ENCODE measurements at regions not wholly inside any gene's neighbourhood (a gene's known extent, or its start where the extent isn't known, plus 50 kb on each side); places are given as distances from the start of the nearest gene placed in this dataset.
A peak's percentile ranks its signal among the peaks of the same experiment; 100 is the strongest.

DNA sequence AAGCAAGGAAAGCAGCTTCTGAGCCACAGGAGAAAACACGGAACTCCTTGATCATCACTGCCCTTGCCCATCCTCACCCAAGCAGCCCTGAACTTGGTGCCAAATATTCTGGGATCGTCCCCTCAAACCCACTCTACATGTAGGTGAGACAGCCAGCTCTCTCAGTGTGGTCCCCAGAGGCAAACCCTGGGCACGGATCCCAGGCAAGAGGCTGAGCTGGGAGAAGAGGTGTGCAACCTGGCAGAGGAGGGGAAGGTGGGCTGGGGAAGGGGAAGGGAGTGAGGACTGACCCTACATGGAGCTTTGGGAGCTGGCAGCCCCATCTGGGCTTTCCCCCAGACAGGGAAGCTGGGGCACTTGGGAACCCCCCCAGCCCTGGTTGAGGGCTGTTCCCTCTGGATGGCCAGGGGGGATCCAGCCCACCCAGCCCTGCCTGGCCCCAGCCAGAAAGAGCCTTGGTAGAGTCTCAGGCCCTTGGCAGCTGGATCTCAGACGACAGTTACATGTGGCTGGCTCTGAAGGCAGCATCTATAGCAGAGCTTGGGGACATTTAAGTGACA lies 186.2 kb upstream of the CST7 start:
- no peak for DNase-seq (ENCODE audit: low read depth)

DNA sequence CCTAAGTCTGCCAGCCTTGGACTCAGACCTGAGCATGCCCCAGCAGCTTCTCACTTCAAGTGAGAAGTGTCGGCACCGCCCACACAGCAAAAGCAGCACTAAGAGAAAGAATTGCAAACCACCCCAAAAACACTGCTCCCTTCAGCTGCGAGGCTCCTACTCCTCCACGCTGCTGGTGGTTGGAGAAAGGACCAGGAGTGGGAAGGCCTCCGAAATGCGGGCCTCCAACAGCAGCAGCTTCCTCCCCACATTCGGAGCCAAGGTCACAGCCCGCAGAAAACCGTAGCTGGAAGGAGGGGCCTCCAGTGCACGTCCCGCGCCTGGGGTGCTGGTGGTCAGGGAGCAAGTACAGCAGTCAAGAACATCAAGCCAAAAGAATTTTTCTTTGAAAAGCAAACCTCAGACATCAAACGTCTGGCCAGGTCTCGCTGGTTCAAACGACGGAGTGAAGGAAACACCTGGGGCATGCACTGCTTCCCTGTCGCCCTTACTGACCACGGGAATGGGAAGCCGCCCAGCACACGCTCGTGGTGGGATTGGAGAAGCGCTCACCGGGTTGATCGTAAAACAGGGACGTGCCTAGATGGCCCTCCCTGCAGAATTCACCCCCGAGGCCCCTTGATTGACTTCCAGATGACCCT lies 185.6 kb upstream of the CST7 start:
- no peak for DNase-seq (ENCODE audit: low read depth)

DNA sequence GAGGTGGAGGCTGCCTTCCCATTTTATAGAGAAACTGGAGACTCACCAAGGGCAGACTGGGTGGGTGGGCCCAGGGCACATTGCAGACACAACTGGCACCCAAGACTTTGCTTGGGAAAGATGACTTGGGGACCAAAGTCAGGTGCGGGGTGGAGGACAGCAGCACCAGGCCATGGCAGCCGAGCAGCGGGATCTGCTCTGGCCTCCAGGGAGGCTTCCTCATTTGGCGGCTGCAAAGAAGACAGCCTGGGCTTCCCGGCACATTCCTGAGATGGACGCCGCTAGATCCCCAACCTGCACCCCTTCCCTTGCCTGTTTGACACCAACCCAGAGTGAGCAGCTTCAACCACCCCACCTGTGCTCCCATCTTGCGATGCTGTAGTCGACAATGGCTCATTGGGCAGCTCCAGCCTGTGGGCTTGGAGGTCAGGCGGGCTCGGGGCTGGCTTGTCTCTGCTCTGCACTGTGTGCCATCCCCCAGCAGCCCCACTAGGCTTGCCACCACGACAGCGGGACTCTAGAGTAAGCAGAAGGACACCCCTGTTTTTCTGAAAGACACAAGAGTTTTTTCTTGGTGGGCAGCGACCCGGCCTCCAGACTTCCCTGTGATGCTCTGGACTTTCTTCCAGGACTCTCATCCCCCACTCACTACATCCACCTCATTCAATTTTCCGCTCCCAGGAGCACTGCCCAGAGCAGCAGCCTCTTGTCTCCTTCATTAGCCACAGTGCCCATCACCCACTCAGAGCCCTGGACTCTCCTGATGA lies 184.9 kb upstream of the CST7 start:
- DNase-seq (ENCODE audit: low read depth), result no peak

DNA sequence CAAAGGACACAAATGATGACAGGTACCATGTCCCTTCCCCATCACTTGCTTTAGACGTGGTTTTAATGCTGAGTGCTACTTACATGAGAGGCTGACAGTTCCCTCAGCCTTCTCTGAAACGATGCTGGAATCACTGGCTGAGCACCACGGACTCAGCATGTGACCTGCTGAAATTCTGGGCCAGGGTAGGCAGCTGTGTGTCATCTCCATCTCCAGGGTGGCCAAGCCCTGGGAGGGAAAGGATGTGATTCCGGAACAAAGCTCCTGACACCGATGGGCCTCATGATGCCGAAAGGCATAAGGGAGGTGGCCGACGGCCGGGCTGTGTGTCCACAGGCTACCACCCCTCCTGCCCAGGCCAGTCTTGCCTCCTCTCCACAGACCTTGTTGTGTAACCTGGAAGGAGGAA lies 184.3 kb upstream of the CST7 start:
- DNase-seq (ENCODE audit: low read depth), result no peak

DNA sequence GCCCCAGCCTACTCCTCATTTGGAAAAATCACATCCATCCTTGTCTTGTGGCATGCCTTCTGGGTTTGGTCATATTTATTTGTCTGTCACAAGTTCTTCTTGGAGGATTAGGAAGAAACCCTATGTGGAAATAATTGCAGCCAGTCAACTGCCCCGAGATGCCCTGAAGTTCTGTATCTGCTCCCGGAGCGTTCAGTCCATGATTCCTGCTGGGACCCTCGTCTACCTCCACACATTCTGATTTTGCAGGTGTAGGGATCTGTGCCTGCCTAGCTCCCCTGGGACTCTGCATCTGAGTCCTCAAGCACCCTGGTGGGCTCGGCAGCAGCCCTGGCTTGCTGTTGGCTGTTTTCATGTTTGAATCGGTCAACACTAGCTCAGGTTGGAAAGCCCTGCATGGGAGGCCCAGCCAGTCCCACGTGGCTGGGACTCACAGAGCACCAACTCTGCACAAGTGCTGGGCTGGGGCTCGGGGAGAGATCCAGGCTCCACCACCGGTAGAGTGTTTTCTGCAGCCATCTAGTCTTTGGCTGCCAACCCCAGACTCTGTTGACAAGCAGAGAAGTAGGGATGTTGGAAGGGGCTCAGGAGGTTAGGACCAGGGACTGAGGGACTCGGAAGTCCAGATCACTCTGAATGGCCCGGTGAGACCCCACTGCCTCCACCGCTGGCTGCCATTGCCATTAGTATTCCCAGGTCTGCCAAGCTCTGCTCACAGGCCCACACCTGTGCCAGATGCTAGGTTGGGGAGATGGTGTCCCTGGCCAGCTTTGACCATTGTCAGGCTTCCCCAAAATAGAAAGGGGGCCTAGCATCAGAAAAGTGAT lies 183.5 kb upstream of the CST7 start:
- DNase-seq (ENCODE audit: low read depth), result no peak

DNA sequence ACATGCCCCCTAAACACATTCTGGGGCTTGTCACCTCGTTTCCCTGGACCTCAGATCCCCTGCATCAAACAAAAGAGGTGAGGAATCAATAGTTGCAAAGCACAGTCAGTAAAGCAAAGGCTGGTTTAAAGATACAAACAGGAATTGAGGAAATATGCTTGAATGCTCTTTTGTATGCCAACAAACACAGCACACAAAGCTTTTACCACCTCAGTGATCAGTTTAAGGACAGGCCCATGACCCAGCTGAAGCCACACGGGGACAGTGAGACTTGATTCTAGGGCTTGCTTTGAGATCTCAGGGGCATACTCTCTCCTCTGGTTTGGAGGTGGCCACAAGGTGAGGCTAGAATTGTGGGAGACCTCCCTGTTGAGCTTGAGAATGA lies 182.9 kb upstream of the CST7 start:
- no peak for DNase-seq (ENCODE audit: low read depth)

DNA sequence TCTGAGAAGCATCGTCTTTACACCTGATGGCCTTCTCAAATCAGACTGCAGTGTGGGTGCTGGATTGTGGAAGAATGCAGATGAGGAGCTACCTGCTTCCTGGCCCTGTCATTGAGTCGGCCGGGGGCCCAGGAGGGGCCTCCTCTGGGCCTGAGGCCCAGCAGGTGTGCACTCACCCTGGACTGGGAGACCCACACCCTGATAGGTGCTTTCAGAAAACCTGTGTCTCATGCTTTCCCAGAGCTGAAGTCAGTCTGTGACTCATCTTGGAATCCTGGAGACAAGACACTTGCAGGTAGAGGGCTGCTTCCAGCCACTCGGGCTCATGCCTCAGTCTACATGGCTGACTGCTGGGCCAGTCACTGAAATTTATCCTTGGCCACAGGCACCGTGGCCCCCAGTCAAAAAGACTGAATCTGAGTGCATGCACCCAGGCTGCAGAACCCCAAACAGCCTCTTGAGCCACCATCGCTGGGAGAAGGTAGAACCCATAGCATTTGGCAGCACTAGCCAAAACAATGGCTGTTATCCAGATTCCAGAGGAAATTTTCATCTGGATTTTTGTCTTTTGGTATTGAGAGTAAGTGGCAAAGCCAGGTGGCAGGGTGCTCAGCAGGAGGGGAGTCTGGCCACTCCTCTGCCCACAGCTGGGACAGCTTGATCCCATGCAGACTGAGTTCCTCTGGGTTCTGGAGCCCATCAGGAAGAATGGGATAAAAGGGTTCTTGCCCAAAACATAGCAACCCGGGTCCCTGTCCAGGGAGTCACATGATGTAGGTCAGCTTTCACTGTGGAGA lies 182.0 kb upstream of the CST7 start:
- no peak for DNase-seq (ENCODE audit: low read depth)

DNA sequence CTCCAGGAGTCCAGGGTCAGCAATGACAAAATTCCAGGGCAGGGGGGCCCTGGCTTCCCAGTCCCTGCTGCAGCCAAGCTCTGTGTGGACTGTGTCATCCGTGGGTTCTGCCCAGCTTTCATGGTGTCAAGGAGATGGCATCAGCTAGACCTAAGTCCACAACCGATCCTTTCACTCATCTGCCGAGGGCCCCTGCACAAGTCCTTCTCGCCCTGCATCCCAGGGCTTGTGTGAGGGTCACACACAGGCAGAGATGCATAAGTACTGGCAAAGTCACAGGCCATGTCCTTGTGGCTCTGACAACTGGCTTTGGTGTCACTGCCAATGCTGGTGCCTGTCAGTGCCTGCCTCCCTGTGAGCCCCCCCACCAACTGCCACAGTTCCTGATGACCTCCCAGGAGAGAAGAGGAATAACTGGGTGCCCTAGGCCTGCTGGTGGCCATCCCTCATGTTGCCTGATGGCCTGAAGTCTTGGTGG lies 181.4 kb upstream of the CST7 start:
- DNase-seq (ENCODE audit: low read depth), result no peak

DNA sequence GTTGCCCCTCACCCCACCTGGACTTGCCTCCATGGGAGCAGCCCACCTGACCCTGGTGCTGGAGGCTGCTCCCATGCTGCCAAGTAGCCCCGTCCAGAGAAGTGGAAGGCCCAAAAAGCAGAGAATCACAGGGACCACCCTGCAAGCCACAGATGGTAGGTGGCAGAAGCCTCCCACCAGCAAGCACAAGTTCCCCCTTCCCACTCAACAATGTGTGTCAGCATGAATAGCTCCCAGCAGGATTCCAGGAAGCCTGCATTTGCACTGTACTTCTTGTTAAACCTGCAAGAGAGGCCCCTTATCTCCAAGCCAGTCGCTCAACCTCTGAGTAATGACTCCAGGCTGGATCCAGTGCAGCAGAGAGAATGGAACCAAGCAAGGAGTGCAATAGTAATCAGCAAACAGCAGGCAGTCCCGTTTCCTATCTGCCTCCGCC lies 180.8 kb upstream of the CST7 start:
- DNase-seq (ENCODE audit: low read depth), result no peak

DNA sequence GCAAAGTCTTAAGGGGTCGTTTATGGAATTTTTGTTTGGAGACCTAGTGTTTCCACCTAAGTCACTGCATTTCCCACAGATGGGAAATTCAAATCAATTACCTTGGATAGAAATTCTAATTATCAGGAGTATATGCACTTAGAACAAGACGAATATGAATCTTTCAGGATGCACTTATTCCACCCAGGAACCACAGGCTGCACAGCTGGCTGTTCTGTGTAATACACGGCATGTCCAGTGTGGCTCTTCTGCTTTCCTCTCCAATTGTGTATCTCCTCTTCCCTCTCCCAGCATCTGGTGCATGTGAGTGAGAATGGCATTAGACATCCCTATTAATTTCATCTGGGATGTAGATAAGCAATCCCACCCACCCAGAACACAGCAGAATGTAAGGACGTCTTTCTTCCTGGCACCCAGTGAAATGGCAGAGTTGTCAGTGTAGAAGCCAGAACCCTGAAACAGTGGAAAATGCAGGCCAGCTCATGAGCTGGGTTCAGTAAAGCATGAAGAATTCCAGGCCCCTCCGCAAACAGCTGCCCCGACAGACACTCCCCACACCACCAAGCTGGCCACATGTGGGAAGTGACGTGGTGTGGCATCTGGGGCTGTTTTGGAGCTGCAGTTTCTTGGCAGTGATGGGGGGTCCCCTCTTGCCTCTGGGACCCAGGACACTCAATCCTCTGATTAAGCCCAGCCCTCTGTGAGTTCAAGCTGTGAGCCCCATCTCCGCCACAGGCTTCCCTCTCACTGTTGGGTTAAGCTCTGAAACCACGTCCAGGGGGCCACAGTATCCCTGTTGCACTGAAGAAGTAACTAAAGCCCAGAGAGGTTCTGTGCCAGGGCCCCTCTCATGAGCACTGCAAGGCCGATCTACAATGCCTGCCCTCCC lies 180.1 kb upstream of the CST7 start:
- no peak for DNase-seq (ENCODE audit: low read depth)

DNA sequence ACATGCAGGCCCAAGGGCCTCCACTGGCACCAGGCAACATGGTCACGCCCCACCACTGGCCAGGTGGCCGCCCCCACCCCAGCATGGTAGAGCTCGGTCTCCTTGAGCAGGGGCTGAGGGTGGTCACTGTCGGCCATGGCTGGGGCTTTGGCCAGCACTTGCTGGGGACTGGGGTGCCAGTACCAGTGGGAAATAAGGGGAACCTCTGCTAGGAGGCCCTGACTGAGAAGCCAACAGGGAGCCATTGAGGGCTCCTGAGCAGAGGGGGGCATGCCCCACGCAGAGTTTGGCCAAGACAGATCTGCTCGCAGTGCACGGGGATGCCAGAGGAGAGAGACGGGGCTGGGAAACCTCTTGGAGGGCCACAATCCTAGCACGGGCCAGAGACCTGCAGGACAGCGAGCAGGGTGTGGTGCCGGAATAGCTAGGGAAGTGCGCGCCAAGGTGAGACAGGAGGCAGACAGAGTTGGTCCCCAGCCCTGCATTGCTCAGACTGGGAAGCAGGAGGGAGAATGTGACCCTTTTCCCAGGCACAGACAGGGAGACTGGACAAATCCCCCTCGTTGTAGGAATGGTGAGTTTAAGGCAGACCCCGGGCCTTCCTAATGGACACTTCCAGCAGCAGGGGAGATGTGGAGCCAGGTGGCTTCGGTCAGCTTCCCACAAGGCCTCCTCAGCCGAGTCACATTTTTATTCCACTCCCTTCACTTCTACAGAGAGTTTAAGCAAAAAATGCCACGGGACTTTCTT lies 179.0 kb upstream of the CST7 start:
- no peak for DNase-seq (ENCODE audit: low read depth)

DNA sequence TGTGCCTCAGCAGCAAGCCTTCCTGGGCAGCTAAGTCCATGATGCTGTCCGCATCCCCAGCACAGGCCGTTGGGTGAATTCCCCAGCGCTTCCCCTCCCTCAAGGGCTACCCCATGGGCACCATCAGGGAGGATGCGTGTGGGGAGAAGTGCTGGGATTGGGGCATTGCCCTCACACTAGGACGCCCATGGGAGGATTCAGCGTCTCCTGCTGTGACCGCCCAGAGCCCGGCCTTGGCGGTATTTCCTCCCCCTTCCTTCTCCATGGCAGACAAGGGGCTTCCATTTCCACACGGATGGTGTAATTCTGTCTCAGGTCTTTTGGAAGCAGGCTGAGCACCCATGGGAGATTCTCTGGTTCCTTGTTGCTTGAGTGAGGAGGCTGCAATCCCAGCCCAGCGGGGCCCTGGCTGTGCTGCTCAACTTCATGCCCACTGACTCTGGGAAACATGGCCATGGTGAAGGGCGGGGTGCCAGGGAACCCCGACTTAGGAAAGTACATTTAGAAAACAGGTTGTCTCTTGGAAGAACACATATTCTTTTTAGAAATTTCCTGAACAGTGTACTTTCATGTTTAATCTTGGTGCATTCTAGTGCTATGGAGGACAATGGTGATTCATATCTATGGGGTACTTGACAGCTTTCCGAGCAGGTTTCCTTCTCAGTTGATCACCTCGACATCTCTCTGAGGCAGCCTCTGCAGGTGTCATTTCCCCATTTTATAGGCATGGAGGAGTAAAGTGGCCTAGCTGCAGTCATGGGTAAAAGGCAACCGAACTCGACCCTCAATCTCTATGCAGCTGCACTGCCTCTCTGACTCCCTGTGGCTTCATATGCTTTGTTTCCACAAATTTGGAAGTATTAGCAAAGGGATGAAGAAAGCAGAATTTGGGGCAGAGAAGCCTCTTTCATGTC lies 178.2 kb upstream of the CST7 start:
- no peak for DNase-seq (ENCODE audit: low read depth)

DNA sequence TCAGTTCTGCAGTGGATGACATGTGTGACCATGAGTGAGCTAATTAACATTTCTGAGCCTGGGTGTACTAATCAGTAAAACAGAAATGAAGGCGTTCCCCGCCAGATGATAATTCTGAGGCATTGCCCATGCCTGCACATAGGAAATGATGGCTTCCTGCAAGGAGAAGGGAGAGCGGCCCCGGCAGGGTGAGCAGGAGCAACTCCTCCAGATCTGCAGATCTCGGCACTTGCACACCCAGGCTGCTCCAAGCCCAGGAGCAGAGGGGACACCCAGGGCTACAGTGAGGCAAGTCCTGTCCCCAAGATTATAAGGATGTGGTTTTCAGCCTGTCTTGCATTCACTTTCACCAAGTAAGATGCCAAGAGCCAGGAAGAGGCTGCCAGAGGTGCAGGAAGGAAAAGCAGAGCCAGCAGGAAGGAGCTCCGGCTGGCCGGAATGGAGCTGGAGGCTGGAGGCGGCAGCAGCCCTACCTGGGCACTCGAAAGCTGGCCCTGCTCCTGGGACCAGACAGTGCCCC lies 177.5 kb upstream of the CST7 start:
- no peak for DNase-seq (ENCODE audit: low read depth)

DNA sequence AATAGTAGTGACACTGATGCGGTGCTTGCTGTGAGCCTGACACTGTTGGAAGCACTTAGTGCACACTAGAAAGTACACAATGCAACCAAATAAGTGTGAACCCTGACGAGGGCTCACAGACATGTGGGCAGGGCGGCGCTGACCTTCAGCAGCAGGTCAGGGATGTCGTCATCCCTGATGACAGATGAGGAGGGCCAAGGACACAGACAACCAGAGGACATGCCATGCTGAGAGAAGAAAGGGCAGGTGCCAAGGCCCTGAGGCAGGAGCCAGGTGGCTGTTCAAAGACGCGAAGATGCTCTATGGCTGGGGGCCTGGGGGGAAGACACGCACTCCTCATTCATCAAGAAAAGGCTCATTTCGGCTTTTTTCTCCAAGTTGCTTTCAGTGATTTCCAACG lies 176.4 kb upstream of the CST7 start:
- DNase-seq (ENCODE audit: low read depth), result no peak

DNA sequence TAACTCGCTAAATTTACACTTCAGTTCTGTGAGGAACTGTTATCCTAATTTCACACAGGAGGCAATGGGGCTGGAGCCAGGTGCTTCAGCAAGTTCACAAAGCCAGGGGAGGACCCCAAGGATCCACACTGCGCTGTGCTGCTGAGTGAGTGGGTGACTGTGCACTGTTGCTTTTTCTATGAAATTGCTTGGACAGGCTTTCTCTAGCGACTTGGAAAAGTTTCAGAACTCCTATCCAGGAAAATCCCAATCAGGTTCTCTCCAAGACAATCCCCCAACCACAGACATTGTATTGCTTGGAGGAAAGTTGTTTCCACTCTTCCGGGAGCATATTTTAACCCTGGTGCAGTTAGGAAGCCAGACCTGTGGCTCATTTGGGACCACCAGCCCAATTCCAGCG lies 175.9 kb upstream of the CST7 start:
- no peak for DNase-seq (ENCODE audit: low read depth)

DNA sequence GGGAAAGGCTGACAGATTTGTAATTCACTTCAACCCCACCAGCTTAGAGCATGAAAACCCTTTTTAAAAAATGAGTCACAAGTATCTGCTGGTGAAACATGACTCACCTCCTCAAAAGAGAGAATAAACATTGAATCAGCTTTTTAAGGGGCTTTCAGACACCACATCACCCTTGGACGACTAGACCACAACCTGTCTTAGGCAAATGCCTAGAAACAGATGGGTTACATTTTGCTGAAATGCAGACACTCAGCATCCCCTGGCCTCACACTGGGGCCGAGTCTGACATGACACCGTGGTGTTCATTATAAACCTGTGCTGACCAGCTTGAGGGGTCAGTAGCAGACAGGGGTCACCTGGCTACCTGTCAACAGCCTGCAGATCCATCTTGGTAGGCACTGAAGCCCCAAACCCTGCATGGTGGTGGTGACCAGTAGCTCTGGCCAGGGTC lies 175.3 kb upstream of the CST7 start:
- peak; percentile 77 for DNase-seq (ENCODE audit: low read depth)

DNA sequence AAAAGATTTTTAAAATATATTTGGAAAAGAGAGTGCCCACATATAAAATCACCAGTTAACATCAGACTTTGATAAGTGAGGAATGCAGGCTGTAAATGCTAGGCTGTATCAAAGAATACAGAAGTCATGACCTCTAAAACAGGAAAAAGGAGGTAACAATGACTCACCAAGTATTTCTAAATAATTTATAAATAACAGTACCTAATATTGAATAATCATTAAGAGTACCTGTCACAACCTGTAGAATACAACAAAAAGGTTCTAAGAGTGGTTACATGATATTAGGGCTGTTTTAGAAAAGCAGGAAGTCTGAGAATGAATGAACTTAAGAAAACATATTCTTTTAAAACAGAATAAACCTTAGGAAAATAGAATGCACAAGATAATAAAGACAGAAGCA lies 173.1 kb upstream of the CST7 start:
- no peak for DNase-seq (ENCODE audit: low read depth)

DNA sequence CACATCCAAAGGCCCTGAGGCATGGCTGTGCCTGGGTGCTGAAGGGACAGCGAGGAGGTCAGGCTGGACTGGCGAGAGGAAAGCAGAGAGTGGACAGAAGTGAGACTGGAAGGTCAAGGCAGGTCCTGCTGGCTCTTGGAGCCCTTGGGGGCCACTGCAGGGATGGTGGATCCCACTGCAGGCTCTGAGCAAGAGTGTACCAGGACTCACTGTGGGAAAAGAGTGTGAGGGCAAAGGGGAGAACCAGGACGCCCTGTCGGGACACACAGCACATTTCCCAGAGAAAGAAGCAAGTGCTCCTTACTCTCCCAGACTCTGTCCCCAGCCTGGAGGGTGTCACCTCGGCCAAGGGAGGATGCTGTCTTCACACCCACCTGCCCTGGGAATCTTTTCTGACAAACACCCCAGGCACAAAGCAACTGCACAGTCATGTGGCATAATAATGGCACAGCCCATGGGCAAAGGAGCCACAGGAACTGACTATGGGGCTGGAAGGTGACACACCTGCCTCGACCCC lies 172.3 kb upstream of the CST7 start:
- no peak for DNase-seq (ENCODE audit: low read depth)
